Smooth muscle cell (in vitro differentiated cells): ENCODE measurements at regions not wholly inside any gene's neighbourhood (a gene's known extent, or its start where the extent isn't known, plus 50 kb on each side); places are given as distances from the start of the nearest gene placed in this dataset.

Source experiments
- DNase-seq: peaks from one replicate; lab custom pipeline; 2025; ENCODE audit not compliant: unreplicated experiment; lab: John Stamatoyannopoulos, UW
- H2AFZ ChIP-seq: fragments of 200-600 bp; sonication (generic); 2 replicates; pipeline ENCODE4 v1.6.0; 2016; ENCODE audit warnings: antibody characterized with exemption, low read depth, mild to moderate bottlenecking
- H3F3A ChIP-seq: fragments of 200-600 bp; sonication (generic); 2 replicates; pipeline ENCODE4 v1.6.0; 2017; ENCODE audit warnings: antibody characterized with exemption, low read depth
- H3K27ac ChIP-seq: fragments of 200-600 bp; sonication (generic); 2 replicates; pipeline ENCODE4 v1.5.1; 2016; ENCODE audit warnings: low read depth, mild to moderate bottlenecking
- H3K27me3 ChIP-seq: fragments of 200-600 bp; sonication (generic); 2 replicates; pipeline ENCODE4 v1.6.1; 2016; ENCODE audit warnings: low read depth, mild to moderate bottlenecking
- H3K36me3 ChIP-seq: fragments of 200-600 bp; sonication (generic); 2 replicates; pipeline ENCODE4 v1.5.1; 2016; ENCODE audit warnings: low read depth
- H3K4me1 ChIP-seq: fragments of 200-600 bp; sonication (generic); 2 replicates; pipeline ENCODE4 v1.5.1; 2016; ENCODE audit warnings: low read depth
- H3K4me2 ChIP-seq: fragments of 200-600 bp; sonication (generic); 2 replicates; pipeline ENCODE4 v1.6.0; 2016; ENCODE audit warnings: mild to moderate bottlenecking
- H3K4me3 ChIP-seq: fragments of 200-600 bp; sonication (generic); 2 replicates; pipeline ENCODE4 v1.5.1; 2016; ENCODE audit warnings: mild to moderate bottlenecking
- H3K79me2 ChIP-seq: fragments of 200-600 bp; sonication (generic); 2 replicates; pipeline ENCODE4 v1.6.0; 2016; ENCODE audit warnings: low read depth, mild to moderate bottlenecking
- H3K9ac ChIP-seq: fragments of 200-600 bp; sonication (generic); 2 replicates; pipeline ENCODE4 v1.6.0; 2016; ENCODE audit warnings: low read depth
- H3K9me3 ChIP-seq: fragments of 200-600 bp; sonication (generic); replicated peaks from 2 replicates; pipeline ENCODE4 v1.5.1; 2016; ENCODE audit warnings: low read depth
- H4K20me1 ChIP-seq: fragments of 200-600 bp; sonication (generic); 2 replicates; pipeline ENCODE4 v1.6.0; 2016; ENCODE audit warnings: low read depth
- CTCF ChIP-seq: fragments of 200-600 bp; sonication (generic); IDR thresholded peaks from 2 replicates; pipeline ENCODE4 v1.5.1; 2017; ENCODE audit warnings: borderline replicate concordance, mild to moderate bottlenecking, antibody characterized with exemption; ENCODE audit not compliant: insufficient read depth, poor library complexity, severe bottlenecking
- WGBS: methylation state at CpG from one replicate; pipeline ENCODE4 v1.1.7; 2016; ENCODE audit warnings: low lambda C conversion rate; 5-methylcytosine and 5-hydroxymethylcytosine counted together

GRCh38 chr10:131519723-131520605, 208.4 kb upstream of the TCERG1L start:
- no peaks in the 10 kb centered on the region for H3K79me2 ChIP-seq
- H3K9me3 ChIP-seq: no peaks in the 10 kb centered on the region
- no peaks in the 10 kb centered on the region for H3K36me3 ChIP-seq
- H3K4me2 ChIP-seq: no peak overlapping the region
- H3K9ac ChIP-seq: no peak overlapping the region
- no peak overlapping the region for H3K4me3 ChIP-seq
- H3K4me1 ChIP-seq: no peaks in the 10 kb centered on the region
- H4K20me1 ChIP-seq: no peaks in the 10 kb centered on the region
- WGBS: 93% methylated on average over 32 of the region's 43 CpGs
- no peak for TF ChIP-seq CTCF
- peaks cover 61% of the 10 kb centered on the region for H3K27me3 ChIP-seq
- H3K27ac ChIP-seq: no peak overlapping the region
- H3F3A ChIP-seq: no peaks in the 10 kb centered on the region
- DNase-seq: no peak
- no peak overlapping the region for H2AFZ ChIP-seq

- no peak for DNase-seq
- TF ChIP-seq CTCF: no peak
- Histone ChIP-seq H3K36me3 (no peaks in the 10 kb centered on the region), H3K9me3 (no peaks in the 10 kb centered on the region), H3K4me3 (no peak overlapping the region), H3K27me3 (peaks cover 8% of the 10 kb centered on the region), H3K27ac (no peak overlapping the region), H3K79me2 (no peaks in the 10 kb centered on the region), H3K9ac (no peak overlapping the region), H3K4me2 (no peak overlapping the region), H3F3A (no peaks in the 10 kb centered on the region), H3K4me1 (no peaks in the 10 kb centered on the region), H4K20me1 (no peaks in the 10 kb centered on the region), H2AFZ (no peak overlapping the region)
- WGBS: 90% methylated on average over 25 of the region's 25 CpGs
These were observed 220.0 kb upstream of the TCERG1L start for GRCh38 chr10:131531265-131532190.

GRCh38 chr10:131532291-131532690, 220.8 kb upstream of the TCERG1L start:
- H3K36me3 ChIP-seq: no peaks in the 10 kb centered on the region
- TF ChIP-seq CTCF: no peak
- H4K20me1 ChIP-seq: no peaks in the 10 kb centered on the region
- no peak overlapping the region for H3K9ac ChIP-seq
- peaks cover 8% of the 10 kb centered on the region for H3K27me3 ChIP-seq
- no peaks in the 10 kb centered on the region for H3K9me3 ChIP-seq
- no peak for DNase-seq
- no peak overlapping the region for H3K4me3 ChIP-seq
- no peak overlapping the region for H3K27ac ChIP-seq
- no peak overlapping the region for H3K4me2 ChIP-seq
- H2AFZ ChIP-seq: no peak overlapping the region
- H3K4me1 ChIP-seq: no peaks in the 10 kb centered on the region
- H3K79me2 ChIP-seq: no peaks in the 10 kb centered on the region
- no peaks in the 10 kb centered on the region for H3F3A ChIP-seq
- WGBS: 92% methylated on average over 13 of the region's 13 CpGs
